ENCODE measurements at regions not wholly inside any gene's neighbourhood (a gene's known extent, or its start where the extent isn't known, plus 50 kb on each side); places are given as distances from the start of the nearest gene placed in this dataset.

DNA sequence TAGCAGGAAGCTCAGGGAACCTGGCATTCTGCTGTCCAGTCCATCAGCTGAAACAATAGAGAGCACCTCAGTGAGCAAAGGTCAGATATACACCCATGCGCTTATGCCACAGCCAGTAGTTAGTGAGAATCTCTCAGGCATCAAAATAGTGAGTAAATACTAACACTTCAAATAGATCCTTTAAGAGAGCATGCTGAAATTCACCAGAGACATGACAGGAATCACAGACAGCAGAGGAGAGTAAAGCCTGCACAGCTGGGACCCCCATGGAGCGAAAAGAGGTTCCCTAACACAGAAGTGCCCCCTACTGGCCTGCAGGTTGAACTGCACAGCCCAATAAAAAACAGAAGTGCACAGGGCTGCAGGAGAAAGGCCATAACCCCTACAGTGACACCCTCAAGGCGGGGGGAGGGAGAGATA lies 57.6 kb upstream of the ANTXRL start:
- TF ChIP-seq, protein P1, sequence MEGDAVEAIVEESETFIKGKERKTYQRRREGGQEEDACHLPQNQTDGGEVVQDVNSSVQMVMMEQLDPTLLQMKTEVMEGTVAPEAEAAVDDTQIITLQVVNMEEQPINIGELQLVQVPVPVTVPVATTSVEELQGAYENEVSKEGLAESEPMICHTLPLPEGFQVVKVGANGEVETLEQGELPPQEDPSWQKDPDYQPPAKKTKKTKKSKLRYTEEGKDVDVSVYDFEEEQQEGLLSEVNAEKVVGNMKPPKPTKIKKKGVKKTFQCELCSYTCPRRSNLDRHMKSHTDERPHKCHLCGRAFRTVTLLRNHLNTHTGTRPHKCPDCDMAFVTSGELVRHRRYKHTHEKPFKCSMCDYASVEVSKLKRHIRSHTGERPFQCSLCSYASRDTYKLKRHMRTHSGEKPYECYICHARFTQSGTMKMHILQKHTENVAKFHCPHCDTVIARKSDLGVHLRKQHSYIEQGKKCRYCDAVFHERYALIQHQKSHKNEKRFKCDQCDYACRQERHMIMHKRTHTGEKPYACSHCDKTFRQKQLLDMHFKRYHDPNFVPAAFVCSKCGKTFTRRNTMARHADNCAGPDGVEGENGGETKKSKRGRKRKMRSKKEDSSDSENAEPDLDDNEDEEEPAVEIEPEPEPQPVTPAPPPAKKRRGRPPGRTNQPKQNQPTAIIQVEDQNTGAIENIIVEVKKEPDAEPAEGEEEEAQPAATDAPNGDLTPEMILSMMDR (conservative IDR thresholded peaks at IDR 0.05), result peak; percentile 90
- no peak for TF ChIP-seq EZH2 (IDR thresholded peaks at IDR 0.05; ENCODE audit: low read depth)

Measured in PC-9 (cell line).